Fibroblast of skin of right biceps (primary cell): ENCODE measurements at regions not wholly inside any gene's neighbourhood (a gene's known extent, or its start where the extent isn't known, plus 50 kb on each side); places are given as distances from the start of the nearest gene placed in this dataset.

Experiments
- DNase-seq: peaks from one replicate; pipeline ENCODE4 v3.0.0-alpha.2; 2013

DNA sequence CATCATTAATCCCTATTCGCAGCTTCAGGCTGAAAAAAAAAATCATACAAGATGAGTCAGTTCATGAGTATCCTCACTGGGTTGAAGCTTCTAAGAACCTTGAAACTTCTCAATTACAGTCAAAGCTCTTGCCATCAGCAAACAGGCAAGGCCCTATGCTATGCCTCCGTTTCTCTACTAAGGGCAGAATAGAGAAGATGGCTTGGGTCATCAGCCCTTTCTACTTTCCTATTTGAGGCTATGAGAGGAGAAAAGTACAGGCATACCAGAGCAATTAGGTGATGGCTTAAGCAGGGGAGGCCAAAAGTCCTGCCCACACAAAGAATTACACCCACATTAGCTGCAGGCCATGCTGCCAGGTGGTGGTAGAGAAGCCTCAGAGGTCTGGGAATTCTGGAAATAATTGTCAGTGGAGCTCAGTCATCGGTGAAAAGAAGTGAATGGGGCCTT, 89.0 kb downstream of the MRPL46 start:
- peak; percentile 63 for DNase-seq

GRCh38 chr15:88377509-88377908, 89.7 kb downstream of the MRPL46 start:
- DNase-seq, result no peak

DNA sequence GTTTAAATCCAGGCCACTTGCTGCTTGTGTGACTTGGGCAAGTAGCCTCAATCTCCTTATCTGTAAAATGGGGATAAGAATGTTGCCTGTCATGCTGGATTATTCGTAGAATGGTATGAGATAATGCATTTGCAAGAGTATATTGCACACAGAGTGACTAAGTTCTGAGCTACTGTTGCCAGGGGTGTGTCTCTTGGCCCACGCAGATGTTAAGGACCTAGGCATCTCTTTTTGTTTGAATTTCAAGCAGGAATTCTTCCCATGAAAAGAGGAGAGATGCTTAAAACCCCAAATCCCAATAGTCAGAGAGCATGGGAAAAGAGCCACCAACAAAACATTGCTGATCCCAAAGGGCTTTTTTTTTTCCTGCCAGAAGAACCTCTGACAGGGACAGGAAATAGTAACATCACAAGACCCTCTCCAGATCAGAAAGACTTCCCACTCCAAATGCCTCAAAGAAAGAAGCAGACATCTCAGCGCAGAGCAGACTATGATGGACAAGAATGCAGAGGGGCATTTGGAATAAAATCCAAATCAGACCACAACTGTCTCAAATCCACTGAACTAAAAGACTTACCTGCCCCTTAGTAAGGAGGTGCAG, 90.5 kb downstream of the MRPL46 start:
- DNase-seq, result peak; percentile 60

GRCh38 chr15:88375234-88375927, 91.8 kb downstream of the MRPL46 start:
- peak; percentile 93 for DNase-seq

- DNase-seq, result no peak
These were observed 102.1 kb downstream of the MRPL46 start for GRCh38 chr15:88365124-88365523.

- no peak for DNase-seq
These were observed 92.2 kb upstream of the NTRK3 start for GRCh38 chr15:88348579-88349230.

- no peak for DNase-seq
These were observed 89.4 kb upstream of the NTRK3 start for GRCh38 chr15:88345962-88346361.

DNA sequence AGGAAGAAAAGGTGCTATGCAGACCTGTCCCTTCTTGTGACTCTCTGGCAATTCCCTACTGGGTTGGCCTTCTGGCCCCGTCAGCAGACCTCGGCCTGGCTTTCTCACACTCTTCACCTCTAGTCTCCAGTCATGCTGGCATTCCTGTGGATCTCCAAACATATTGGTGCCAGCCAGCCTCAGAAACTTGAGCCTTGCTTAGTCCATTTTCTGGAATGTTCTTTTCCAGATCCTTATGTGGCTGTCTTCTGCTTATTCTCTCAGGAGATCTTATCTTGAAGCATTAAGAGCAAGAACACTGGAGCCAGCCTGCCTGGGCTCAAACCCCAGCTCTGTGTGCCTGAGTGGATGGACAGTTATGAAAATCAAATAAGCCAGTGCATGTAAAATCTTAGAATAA, 88.2 kb upstream of the NTRK3 start:
- no peak for DNase-seq

DNA sequence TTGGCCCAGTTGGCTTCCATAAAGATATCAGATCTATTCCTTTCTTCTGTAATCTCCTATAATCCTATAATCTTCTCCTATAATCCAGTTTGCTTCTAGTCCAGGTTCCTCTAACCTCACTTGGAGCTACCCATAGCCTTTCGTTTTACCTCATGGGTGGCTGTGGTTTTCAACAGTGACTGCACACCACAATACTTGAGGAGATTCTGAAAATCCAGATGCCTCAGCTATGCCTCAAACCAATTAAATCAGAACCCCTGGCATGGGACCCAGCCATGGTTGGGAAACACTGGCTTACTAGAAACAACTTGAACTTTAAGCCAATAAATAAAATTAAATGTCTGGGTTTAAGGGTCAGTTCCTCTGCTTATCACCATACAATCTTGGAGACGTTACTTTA, 86.1 kb upstream of the NTRK3 start:
- DNase-seq, result peak; percentile 40

DNA sequence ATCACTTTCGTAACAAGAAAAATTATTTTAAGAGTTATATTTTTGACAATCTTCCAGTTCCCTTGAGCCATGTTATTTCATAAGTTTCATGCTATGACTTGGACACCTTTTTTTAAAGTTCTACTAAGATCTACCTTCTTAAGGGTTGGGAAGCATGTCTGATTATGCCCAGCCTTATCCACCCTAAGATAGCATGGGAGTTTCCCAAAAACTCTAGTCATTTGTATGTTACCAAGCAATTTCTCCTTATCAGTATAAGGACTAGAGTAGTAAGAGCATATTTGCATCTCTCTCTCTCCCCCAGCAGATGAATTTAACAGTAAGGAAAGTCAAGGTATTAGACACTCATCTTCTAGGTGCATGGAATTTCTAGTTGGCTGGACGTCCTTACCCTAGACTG, 85.1 kb upstream of the NTRK3 start:
- no peak for DNase-seq

GRCh38 chr15:88341006-88341405, 84.5 kb upstream of the NTRK3 start:
- DNase-seq, result peak; percentile 65

DNA sequence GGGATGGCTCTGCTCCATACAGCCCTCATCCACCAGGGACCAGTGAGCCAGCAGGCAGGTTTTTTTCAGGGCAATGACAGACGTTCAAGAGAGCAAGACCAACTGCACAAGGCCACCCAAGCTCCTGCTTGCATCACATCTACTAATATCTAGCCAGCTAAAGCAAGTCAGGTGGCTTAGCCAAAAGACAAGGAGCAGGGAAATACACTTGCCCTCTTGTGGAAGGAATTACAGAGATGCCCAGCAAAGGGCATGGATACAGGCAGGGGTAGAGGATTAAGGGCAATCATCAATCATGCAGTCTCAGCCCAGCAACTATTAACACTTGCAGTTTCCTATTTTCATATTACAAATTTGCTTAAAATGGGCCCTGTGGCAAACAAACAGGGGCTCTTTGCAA, 81.5 kb upstream of the NTRK3 start:
- DNase-seq, result no peak

DNA sequence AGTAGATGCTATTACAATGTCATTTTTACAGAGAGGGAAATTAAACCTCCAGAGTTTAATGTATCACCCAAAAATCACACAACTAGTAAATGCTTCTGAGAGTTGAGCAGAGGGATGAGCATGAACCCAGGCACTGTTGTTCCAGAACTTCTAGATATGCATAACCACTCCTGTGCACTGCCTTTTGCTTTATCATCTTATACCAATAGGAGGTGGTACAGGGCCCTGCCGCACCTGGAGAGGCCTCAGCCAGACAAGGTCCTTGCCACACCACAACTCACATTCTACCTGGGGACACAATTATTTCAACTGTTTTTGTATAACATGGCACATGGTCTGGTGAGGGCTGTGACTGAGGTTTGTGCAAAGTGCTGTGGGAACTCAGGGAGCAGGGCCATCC, 78.5 kb upstream of the NTRK3 start:
- DNase-seq, result no peak

- DNase-seq, result peak; percentile 85
These were observed 77.9 kb upstream of the NTRK3 start for GRCh38 chr15:88334436-88334835.

GRCh38 chr15:88331291-88331690, 74.8 kb upstream of the NTRK3 start:
- DNase-seq, result peak; percentile 59

DNA sequence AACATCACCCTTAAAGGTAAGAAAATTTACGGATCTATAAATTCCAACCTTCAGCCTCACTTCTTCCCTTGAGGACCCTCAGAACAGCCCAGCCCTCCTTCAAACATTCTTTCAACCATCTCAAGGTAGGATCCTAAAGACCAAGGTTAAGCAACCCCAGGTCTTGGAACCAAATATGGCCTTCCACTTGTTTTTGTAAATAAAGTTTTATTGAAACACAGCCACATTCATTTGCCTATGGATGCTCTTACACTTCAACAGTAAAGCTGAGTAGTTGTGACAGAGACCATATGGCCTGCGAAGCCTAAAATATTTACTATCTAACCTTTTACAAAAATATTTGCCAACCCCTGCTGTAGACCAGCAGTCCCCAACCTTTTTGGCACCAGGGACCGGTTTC, 70.4 kb upstream of the NTRK3 start:
- no peak for DNase-seq

DNA sequence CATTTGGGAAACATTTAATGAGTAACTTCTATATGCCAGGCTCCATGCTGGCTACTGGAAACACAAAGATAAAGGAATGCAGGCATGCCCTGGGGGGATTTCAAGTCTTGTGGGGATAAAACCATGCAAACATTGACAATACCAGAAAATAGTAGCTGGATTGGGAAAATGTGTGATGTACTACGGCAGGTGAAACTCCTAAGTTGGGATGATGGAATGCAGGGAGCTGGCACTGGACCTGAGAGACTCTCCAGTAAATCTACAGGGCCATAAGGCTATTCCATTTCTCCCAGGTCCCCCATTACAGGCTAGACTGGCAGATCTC, 68.2 kb upstream of the NTRK3 start:
- DNase-seq, result no peak

DNA sequence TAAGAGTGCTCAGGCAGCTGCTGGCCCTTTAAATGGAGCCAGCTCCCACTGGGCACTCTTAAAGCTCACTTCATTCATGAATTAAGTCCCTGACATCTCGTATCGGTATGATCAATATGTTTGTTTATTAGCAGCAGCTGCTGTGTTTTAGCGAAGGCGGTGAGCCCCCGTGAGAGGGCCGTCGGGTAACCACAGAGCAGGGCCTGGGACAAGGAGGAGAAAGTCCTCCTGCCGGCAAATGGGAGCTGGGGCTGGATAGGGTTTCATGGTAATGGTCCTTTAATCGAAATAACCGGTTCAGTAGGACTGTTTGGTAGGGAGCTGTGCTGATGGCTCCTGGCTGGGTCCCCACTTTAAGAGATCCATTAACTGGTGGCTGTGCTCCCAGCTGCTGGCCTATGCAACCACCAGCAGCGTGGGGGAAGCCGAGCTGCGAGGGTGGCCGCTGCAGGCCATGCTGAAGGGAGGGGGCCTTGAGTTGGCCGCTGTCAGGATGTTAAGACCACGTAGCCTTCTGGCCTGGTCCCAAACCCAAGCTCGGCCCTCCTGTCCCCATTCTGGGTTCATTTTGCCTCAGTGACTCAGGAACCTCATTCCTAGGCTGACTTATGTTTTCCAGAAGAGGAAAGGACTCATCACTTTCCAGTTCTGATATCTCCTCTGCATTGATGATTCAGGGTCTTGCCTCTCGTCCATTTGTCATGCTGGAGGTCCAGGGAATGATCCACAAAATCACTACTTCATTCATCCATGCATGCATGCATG, 67.6 kb upstream of the NTRK3 start:
- DNase-seq, result peak; percentile 90

DNA sequence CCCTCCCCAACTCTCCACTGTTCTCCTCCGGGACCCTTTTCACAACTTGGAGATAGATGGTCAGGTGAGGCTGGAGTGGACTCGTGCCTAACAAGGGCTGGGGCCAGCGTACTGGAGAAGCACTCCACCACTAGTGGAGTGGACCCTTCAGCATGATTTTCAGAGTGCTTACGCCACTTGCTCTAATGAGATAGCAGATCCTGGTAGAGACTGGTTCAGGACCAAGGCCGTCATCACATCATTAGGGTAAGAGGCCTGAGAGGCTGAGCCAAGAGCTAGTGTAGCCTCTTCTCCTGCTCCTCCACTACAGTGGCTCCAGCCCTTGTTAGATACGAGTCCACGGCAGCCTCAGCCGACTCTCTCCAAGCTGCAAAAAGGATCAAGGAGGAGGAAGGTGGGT, 66.9 kb upstream of the NTRK3 start:
- no peak for DNase-seq

GRCh38 chr15:88322461-88322860, 65.9 kb upstream of the NTRK3 start:
- DNase-seq, result peak; percentile 61

- no peak for DNase-seq
These were observed 64.7 kb upstream of the NTRK3 start for GRCh38 chr15:88321271-88321670.

DNA sequence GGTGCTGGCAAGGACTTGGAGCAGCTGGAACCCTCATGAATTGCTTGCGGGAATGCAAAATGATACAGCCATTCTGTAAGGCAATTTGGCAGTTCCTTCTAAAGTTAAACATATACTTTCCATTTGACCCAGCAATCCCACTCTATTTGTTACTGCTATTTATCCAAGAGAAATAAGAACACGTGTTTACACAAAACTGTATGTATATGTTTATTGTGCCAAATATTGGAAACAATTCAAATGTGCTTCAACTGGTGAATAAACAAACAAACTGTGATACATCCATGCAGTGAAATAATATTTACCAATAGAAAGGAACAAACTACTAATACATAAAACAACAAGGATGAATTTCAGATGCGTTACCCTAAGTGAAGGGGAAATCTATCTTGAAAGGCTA, 60.0 kb upstream of the NTRK3 start:
- DNase-seq, result no peak

GRCh38 chr15:88315221-88315878, 58.8 kb upstream of the NTRK3 start:
- no peak for DNase-seq
